ENCODE measurements at regions not wholly inside any gene's neighbourhood (a gene's known extent, or its start where the extent isn't known, plus 50 kb on each side); places are given as distances from the start of the nearest gene placed in this dataset.
A peak's percentile ranks its signal among the peaks of the same experiment; 100 is the strongest.

DNA sequence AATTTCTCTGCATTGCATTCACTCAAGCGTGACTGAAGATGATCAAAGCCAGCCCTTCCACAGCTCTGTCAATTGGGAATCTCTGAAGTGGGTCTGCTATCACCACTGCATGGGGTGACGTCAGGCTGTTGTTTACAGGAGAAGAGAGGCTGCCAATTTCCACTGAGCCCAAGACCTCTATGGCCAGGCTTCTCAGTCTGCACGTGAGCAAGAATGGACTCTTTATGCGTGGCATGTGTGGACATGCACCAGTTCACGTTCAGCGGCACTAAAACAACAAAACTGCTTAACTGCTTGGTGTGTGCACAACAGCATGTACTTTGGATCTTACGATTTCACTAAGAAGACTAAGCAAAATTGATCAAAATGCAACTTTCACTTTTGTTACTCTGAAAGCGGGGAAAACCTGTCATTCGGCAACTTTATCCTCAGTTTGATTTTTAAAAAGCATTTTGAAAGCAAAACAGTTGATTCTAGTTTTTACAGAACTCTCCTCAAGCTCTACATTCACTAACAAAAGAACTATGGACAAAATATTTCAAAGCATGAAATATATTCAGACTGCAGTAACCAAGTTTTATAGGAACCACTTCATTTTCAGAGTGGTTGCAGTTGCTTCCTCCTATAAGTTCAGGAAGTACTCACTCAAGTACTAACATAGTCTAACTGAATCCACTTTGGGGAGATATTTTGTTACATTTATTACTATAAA, 77.0 kb upstream of the SERTAD2 start:
- peak overlapping the region; percentile 44 for H3K4me3 ChIP-seq (replicated peaks; ENCODE audit: low read depth, low read length)
- peak; percentile 79 for DNase-seq (ENCODE audit: low read depth)
- TF ChIP-seq, protein P1, sequence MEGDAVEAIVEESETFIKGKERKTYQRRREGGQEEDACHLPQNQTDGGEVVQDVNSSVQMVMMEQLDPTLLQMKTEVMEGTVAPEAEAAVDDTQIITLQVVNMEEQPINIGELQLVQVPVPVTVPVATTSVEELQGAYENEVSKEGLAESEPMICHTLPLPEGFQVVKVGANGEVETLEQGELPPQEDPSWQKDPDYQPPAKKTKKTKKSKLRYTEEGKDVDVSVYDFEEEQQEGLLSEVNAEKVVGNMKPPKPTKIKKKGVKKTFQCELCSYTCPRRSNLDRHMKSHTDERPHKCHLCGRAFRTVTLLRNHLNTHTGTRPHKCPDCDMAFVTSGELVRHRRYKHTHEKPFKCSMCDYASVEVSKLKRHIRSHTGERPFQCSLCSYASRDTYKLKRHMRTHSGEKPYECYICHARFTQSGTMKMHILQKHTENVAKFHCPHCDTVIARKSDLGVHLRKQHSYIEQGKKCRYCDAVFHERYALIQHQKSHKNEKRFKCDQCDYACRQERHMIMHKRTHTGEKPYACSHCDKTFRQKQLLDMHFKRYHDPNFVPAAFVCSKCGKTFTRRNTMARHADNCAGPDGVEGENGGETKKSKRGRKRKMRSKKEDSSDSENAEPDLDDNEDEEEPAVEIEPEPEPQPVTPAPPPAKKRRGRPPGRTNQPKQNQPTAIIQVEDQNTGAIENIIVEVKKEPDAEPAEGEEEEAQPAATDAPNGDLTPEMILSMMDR (IDR thresholded peaks at IDR 0.05; ENCODE audit: low read length, missing control alignments), result no peak

DNA sequence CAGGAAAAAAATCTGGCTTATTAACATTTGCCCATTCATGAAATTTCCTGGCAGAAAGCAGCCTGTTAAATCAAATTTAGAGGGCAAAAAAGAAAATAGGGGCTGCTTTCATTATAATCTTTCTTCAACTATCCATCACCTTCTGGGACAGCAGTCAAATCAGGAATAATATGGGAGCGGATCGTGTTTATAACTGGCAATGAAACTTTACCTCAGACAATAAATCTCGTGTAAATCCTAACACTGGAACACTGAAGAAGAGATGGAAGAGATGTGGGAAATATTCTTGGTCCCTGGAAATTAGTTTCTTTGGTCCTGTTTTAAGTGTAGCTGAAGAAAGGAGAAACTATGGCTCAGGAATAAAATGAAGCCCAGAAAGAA, 77.5 kb upstream of the SERTAD2 start:
- H3K4me3 ChIP-seq (replicated peaks; ENCODE audit: low read depth, low read length), result peak overlapping the region; percentile 44
- TF ChIP-seq, protein P1 (IDR thresholded peaks at IDR 0.05; ENCODE audit: low read length, missing control alignments), result no peak
- no peak for DNase-seq (ENCODE audit: low read depth)

GRCh38 chr2:64731746-64732145, 78.0 kb upstream of the SERTAD2 start:
- TF ChIP-seq, protein P1 (IDR thresholded peaks at IDR 0.05; ENCODE audit: low read length, missing control alignments), result no peak
- H3K4me3 ChIP-seq (replicated peaks; ENCODE audit: low read depth, low read length), result no peak overlapping the region
- DNase-seq (ENCODE audit: low read depth), result no peak

- no peak overlapping the region for H3K4me3 ChIP-seq (replicated peaks; ENCODE audit: low read depth, low read length)
- TF ChIP-seq, protein P1 (IDR thresholded peaks at IDR 0.05; ENCODE audit: low read length, missing control alignments), result no peak
- DNase-seq (ENCODE audit: low read depth), result no peak
Observed at GRCh38 chr2:64732146-64732545, 78.4 kb upstream of the SERTAD2 start.

DNA sequence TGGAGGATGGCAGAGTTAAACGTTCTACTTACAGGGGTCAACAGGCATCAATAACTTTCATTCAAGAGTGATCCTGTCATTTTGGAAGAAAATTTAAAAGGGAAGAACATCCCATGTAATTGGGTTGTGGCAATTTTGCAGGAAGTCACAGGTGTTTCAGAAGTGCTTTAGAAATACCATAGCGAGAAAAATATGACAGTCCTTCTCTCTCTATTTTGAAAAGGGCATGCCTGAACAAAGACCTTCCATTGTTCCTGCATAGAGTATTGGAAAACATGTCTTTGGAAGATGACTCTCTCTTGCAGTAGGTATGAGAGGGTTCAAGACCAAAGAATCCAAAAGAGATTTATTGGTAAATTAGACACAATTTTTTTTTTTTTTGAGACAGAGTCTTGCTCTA, 81.8 kb upstream of the SERTAD2 start:
- no peak for DNase-seq (ENCODE audit: low read depth)
- TF ChIP-seq, protein P1 (IDR thresholded peaks at IDR 0.05; ENCODE audit: low read length, missing control alignments), result no peak

GRCh38 chr2:64737547-64737946, 83.8 kb upstream of the SERTAD2 start:
- no peak for DNase-seq (ENCODE audit: low read depth)
- TF ChIP-seq, protein P1 (IDR thresholded peaks at IDR 0.05; ENCODE audit: low read length, missing control alignments), result no peak
- H3K4me3 ChIP-seq (replicated peaks; ENCODE audit: low read depth, low read length), result no peak overlapping the region

More for the DNA sequence above, 81.8 kb upstream of the SERTAD2 start:
- no peak overlapping the region for H3K4me3 ChIP-seq (replicated peaks; ENCODE audit: low read depth, low read length)

DNA sequence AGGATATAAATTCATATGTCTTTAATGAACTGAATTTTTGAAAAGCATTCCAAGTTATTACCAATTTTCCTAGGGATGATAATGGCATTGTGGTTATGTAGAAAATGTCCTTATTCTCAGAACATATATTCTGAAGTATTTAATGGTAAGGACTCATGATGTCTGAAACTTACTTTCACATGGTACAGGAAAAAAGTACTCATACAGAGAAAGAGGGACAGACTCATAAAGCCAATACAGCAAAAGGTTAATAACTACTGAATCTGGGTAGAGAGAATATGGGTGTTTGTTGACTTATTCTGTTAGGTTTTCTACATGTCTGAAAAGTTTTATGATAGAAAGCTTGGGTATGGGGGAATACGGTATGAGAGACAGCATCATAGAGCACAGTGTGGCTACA, 84.3 kb upstream of the SERTAD2 start:
- H3K4me3 ChIP-seq (replicated peaks; ENCODE audit: low read depth, low read length), result no peak overlapping the region
- TF ChIP-seq, protein P1 (IDR thresholded peaks at IDR 0.05; ENCODE audit: low read length, missing control alignments), result no peak
- DNase-seq (ENCODE audit: low read depth), result no peak

All from fibroblast of pulmonary artery (primary cell).